ENCODE measurements at regions not wholly inside any gene's neighbourhood (a gene's known extent, or its start where the extent isn't known, plus 50 kb on each side); places are given as distances from the start of the nearest gene placed in this dataset.
"Not testable (repeated sequence)": the region's sequence is repeated elsewhere in the genome, so short reads cannot be mapped to it uniquely, and the experiment has no call there.

- Histone ChIP-seq H3K27ac (no peak overlapping the region), H3K4me1 (no peaks in the 10 kb centered on the region), H3K4me3 (no peak overlapping the region), H3K9me3 (no peaks in the 10 kb centered on the region), H3K36me3 (no peaks in the 10 kb centered on the region), H3K27me3 (no peaks in the 10 kb centered on the region)
- TF ChIP-seq, protein P1, sequence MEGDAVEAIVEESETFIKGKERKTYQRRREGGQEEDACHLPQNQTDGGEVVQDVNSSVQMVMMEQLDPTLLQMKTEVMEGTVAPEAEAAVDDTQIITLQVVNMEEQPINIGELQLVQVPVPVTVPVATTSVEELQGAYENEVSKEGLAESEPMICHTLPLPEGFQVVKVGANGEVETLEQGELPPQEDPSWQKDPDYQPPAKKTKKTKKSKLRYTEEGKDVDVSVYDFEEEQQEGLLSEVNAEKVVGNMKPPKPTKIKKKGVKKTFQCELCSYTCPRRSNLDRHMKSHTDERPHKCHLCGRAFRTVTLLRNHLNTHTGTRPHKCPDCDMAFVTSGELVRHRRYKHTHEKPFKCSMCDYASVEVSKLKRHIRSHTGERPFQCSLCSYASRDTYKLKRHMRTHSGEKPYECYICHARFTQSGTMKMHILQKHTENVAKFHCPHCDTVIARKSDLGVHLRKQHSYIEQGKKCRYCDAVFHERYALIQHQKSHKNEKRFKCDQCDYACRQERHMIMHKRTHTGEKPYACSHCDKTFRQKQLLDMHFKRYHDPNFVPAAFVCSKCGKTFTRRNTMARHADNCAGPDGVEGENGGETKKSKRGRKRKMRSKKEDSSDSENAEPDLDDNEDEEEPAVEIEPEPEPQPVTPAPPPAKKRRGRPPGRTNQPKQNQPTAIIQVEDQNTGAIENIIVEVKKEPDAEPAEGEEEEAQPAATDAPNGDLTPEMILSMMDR (IDR thresholded peaks at IDR 0.05), result no peak
- no peak for TF ChIP-seq POLR2A (IDR thresholded peaks at IDR 0.05)
- DNase-seq, result no peak
Measured at GRCh38 chr16:8408855-8409567, 181.3 kb downstream of the TMEM114 start.

DNA sequence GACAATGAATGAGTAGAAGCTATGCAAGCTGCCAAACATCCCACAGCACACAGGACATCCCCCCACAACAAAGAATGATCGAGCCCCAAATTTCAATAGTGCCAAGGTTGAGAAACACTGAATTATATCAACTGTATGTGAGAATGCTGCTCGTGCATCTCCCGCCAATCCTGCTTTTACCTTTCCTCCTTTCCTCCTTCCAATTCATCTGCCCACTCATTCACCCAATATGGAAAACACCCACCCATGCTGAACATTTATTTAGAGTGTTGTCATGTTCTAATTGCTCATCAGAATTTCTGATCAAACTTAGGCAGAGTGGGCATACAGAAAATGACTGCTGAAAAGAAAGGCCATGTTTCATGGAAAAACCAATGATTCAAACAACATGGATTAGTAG is 183.0 kb downstream of the TMEM114 start:
- Histone ChIP-seq H3K4me1 (peaks cover 0 to 7% (median 0%) of the 10 kb centered on the region in 4 donors), H3K27me3 (no peaks in the 10 kb centered on the region), H3K36me3 (no peaks in the 10 kb centered on the region)

DNA sequence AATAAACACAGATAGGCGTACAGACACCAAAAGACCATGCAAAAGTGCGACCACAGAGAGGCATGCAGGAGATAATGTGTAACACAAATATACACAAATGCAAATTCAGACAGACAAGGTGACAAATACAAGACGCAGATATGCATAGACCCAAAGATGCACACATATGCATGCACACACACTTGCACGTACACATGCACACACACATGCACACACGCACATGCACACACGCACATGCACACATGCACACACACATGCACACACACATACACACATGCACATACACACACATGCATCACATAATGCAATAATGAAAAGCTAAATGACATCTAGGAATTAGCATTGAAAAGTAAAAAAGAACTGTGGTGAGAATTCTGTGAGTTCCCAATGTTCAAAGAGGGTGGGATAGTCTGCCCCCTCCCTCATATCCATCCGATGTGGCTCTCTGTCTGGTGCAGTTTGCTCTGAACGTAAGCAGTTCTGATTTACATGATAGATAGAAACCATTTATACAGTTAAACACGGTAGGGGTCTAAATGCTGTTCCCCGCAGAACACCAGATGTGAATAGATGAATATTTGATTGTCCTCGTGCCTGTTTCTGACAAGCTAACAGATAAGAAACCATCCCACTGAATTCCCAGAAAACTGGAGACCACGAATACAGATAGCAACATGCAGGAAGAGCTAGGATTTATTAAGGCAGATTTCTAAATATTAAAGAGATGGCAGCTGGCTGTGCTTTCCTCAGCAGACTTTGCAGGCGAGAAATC is 186.1 kb downstream of the TMEM114 start:
- TF ChIP-seq, protein P1 (IDR thresholded peaks at IDR 0.05), result no peak
- TF ChIP-seq POLR2A (IDR thresholded peaks at IDR 0.05), result no peak
- H3K4me3 ChIP-seq, result no peak overlapping the region
- no peaks in the 10 kb centered on the region for H3K9me3 ChIP-seq
- peaks cover 0 to 7% (median 0%) of the 10 kb centered on the region in 4 donors for H3K4me1 ChIP-seq
- H3K27me3 ChIP-seq, result no peaks in the 10 kb centered on the region
- H3K27ac ChIP-seq, result no peak overlapping the region
- no peak for DNase-seq
- no peaks in the 10 kb centered on the region for H3K36me3 ChIP-seq

More for the DNA sequence above, 183.0 kb downstream of the TMEM114 start:
- Histone ChIP-seq H3K27ac (no peak overlapping the region), H3K4me3 (no peak overlapping the region), H3K9me3 (no peaks in the 10 kb centered on the region)
- TF ChIP-seq POLR2A (IDR thresholded peaks at IDR 0.05), result no peak
- TF ChIP-seq, protein P1 (IDR thresholded peaks at IDR 0.05), result no peak
- DNase-seq, result no peak

GRCh38 chr16:8402981-8403843 is 187.1 kb downstream of the TMEM114 start:
- H3K27ac ChIP-seq, result peak overlapping the region in 2 of 4 donors; percentile 45 to 72
- no peaks in the 10 kb centered on the region for H3K36me3 ChIP-seq
- TF ChIP-seq, protein P1 (IDR thresholded peaks at IDR 0.05), result no peak
- TF ChIP-seq POLR2A (IDR thresholded peaks at IDR 0.05), result no peak

DNA sequence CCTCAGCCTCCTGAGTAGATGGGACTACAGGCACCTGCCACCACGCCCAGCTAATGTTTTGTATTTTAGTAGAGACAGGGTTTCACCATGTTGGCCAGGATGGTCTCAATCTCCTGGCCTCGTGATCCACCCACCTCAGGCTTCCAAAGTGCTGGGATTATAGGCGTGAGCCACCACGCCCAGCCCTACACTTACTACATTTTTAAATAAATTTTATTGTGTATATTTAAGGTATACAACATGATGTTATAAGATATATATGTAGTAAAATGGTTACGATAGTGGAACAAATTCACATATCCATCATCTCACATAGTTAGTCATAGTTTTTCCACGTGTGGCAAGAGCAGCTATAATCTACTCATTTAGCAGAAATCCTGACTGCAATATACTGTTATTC is 189.6 kb downstream of the TMEM114 start:
- not testable (repeated sequence) for H3K36me3 ChIP-seq, H3K27me3 ChIP-seq, DNase-seq, H3K4me3 ChIP-seq, H3K4me1 ChIP-seq, H3K9me3 ChIP-seq, H3K27ac ChIP-seq

More at GRCh38 chr16:8402981-8403843, 187.1 kb downstream of the TMEM114 start:
- Histone ChIP-seq H3K27me3 (no peaks in the 10 kb centered on the region), H3K4me1 (peaks cover 0 to 7% (median 0%) of the 10 kb centered on the region in 4 donors), H3K4me3 (peak overlapping the region in 1 of 4 donors; percentile 11), H3K9me3 (no peaks in the 10 kb centered on the region)
- DNase-seq, result peak in 1 of 3 donors; percentile 57
